GM21825 (cell line): ENCODE measurements at regions not wholly inside any gene's neighbourhood (a gene's known extent, or its start where the extent isn't known, plus 50 kb on each side); places are given as distances from the start of the nearest gene placed in this dataset.
"Not testable (repeated sequence)": the region's sequence is repeated elsewhere in the genome, so short reads cannot be mapped to it uniquely, and the experiment has no call there.

Experiments used
- ATAC-seq: cut with Tn5 transposase; IDR thresholded peaks from one replicate; pipeline ENCODE4 v1.9.1; 2021; ENCODE audit warnings: mild to moderate bottlenecking, moderate library complexity; ENCODE audit not compliant: unreplicated experiment

- ATAC-seq, result not testable (repeated sequence)
Observed at GRCh38 chr6:44017307-44017706, 109.9 kb downstream of the MRPL14 start.

DNA sequence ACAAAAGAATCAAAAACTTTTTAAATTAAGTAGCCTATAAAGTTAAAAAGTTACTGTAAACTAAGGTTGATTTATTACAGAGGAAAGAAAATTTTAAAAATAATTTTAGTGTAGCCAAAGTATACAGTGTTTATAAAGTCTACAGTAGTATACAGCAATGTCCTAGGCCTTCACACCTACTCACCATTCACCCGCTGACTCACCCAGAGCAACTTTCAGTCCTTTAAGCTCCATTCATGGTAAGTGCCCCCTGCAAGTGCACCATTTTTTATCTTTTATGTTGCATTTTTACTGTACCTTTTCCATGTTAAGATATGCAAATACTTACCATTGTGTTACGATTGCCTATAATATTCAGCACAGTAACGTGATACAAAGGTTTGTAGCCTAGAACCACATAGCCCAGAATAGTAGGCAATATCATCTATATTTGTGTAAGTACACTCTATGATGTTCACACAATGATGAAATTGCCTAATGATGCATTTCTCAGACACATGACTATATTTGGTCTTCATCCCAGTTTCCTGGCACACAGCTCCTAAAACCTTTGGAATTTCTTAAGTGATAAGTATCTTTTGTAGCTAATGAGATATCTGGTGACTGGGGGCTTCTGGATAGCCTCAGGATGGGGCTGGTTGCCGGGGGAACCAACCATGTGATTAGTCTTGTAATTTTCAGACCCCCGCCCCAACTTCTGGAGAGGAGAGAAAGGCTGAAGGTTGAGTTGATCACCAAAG is 111.0 kb downstream of the MRPL14 start:
- no peak for ATAC-seq

- no peak for ATAC-seq
Observed at GRCh38 chr6:44012078-44012493, 115.2 kb downstream of the MRPL14 start.

- ATAC-seq, result no peak
Observed at GRCh38 chr6:44011350-44011920, 115.8 kb downstream of the MRPL14 start.

DNA sequence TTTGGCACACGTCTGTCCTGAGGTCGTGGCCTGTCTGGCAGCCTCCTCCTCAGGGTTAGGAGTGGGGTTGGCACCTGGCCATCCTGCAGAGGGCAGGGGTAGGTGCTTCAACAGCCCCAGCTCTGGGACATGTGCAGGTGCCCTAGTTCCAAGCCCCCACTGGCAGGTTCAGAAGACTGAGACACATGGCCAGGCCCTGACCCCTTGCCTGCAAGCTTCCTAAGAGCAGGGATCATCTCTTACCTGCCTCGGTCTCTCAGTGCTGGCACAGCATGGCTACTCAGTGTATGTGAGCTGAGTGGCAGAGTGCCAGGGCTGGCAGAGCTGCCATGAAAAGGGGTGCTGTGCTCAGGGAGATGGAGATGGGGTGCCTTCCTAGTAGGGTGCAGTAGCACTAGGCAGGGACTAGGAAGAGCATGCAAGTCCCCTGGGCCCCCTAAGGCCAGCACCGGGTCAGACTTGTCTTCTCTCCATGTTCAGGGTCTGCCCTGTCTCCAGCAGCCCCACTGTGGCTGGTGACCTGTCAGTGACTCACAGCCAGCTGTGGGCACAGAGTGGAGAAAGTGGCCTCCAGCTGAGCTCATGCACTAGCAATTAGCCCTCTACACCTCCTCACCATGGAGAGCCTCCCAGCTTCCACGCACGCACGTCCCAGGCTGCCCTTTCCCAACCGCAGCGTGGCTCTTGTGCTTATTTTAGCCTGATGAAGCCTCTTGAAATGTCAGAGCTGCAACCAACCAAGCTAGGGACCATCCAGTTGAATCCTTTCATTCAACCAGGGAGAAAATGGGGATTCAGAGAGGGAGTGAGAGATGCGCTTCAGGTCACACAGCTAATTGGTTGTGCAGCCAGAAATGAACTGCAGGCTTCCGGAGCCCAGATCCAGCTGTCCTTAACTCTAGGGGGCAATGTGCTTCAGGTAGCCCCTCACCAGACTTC is 116.6 kb downstream of the MRPL14 start:
- no peak for ATAC-seq

GRCh38 chr6:44009425-44010321 is 117.6 kb downstream of the MRPL14 start:
- ATAC-seq, result no peak

GRCh38 chr6:44008821-44009370 is 118.4 kb downstream of the MRPL14 start:
- ATAC-seq, result no peak

DNA sequence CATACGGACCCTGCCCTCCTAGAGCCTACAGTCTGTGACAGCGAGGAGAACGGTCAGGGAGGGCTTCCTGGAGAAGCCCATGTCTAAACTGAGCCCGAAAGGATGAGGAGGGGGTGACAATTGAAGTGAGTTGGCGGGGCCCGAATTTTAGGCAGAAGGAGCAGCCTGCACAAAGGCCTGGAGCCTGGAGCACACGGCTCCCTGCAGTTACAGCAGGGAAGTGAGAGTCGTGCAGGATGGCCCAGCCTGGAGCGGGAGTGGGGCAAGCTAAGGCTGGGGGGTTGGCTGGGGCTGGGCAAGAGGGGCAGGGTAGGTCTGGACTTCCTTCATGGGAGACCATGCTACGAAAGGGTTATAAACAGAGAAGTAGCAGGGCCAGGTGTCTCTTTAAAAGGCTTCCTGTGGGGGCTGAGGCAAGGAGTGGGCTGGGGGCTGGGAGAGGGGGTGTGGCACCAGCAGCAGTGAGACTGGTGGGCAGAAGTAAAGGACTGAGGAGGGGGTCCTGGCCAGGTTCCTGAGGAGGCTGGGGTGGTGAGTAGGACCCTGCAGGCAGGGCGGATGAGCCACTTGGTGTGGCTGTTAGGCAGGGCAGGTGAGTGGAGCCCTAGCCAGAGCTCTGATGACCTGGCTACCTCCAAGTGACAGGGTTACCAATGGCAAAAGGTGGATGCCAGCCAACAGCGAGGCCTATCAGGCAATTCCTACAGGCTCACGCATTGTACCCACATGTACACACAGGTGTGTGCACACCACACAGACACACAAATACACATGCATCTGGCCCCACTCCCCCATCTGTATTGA is 119.2 kb downstream of the MRPL14 start:
- no peak for ATAC-seq

- no peak for ATAC-seq
Observed at GRCh38 chr6:44006872-44007303, 120.4 kb downstream of the MRPL14 start.

DNA sequence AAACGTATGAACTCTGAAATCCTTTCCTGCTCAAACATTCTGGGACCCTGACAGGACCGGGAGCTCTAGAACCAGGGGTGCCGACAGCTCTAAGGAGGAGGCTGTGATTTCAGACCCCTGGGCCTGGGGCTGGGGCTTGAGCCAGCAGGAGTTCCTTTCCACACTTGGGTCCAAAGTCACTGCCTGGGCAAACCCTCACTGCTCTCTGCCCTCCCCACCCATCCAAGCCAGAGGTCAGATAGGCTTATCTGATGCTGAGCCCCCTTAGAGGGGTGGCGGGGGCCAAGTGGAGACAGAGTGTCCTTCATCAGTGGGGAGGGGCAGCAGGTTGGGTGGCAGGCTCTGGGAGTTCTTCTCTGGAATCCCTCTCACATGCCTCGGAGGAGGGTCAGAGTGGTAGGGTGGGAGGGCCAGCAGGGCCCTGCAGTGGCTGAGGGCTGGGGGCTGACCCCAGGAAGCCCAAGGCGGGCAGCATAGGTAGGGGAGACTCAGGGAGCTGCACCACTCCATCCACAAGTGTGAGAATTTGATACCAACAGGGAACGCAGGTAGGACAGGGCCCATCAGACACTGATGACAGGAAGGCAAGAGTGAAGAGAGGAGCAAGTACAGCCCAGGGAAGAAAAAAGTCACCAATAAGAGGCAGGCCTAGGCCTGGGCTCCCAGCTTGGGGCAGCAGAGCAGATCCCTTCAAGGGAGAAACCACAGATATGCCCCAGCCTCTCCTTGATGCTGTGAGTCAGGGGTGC is 121.0 kb downstream of the MRPL14 start:
- ATAC-seq, result no peak

GRCh38 chr6:44005507-44005903 is 121.7 kb downstream of the MRPL14 start:
- ATAC-seq, result no peak

GRCh38 chr6:44004625-44005506 is 122.4 kb downstream of the MRPL14 start:
- ATAC-seq, result no peak

GRCh38 chr6:44004136-44004535 is 123.1 kb downstream of the MRPL14 start:
- ATAC-seq, result no peak

GRCh38 chr6:44003345-44004061 is 123.7 kb downstream of the MRPL14 start:
- ATAC-seq, result no peak

DNA sequence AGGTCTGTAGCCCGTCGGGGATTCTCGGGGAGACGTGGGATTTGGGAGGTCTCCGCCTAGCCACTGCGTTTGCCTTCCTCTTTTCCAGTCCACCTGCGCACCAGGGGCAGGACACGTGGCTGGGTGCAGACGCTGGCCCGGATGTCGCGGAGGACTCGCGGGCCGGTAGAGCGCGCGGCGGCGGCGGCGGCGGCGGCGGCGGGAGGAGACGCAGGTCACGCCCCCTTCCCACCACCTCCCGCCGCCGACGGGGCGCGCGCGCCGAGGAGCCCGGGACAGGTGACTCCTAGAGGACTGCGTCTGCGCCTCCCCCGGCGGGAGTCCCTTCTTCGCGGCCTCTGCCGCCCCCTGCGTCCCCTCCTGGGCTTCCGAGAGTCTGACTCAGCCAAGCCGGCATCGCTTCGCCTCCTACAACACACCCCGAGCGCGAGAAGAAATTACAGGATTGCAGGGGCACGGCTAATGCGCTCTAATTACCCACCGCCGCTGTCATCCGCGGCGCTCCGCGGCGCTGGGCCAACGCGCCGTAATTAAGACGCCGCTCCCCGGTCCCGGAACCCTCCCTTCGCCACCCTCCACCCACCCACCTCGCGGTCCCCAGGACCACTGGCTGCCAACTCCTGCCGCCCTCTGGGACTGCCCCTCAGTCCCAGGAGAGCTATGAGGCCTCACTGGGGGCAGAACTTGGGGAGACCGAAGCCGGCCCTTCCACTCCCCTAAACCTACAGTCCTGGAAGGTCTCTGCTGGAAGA is 124.5 kb downstream of the MRPL14 start:
- no peak for ATAC-seq

DNA sequence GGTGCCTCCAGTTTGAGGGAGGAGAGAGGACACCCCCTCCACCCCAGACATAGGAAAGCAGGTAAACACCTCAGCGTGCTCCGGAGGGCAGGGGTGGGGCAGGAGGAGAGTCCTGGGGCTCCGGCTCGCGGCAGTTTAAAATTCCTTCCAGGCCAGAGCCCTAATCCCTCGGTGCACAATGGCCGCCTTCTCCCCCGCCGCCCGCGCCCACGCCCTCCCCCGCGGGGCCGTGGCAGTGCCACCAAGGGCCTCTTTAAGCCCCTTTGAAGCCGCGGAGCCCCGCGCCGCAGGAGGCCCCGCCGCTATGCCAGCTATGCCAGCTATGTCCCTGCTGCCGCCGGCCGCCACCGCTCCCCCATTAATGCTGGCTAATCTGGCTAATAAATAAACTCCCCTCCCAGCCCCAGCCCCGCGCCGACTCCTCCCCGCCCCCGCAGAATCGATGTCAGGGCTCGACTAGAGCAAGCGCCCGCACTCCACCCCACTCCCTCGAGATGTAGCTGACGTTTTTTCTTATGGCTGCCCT is 125.1 kb downstream of the MRPL14 start:
- no peak for ATAC-seq
